Kidney epithelial cell (primary cell): ENCODE measurements at regions not wholly inside any gene's neighbourhood (a gene's known extent, or its start where the extent isn't known, plus 50 kb on each side); places are given as distances from the start of the nearest gene placed in this dataset.

Experiments used
- DNase-seq: peaks from one replicate; pipeline ENCODE4 v3.0.0-alpha.2; 2010; ENCODE audit warnings: low read depth
- H3K27me3 ChIP-seq: 2 replicates; pipeline ENCODE4 v1.6.0; 2011; ENCODE audit warnings: low read length; ENCODE audit not compliant: control insufficient read depth, insufficient read depth
- H3K36me3 ChIP-seq: 2 replicates; pipeline ENCODE4 v1.5.1; 2011; ENCODE audit warnings: low read length; ENCODE audit not compliant: control insufficient read depth, insufficient read depth
- H3K4me3 ChIP-seq: 2 replicates; pipeline ENCODE4 v1.5.1; 2011; ENCODE audit warnings: low read depth, mild to moderate bottlenecking, control low read depth, low read length
- TF ChIP-seq, protein P1 (sequence below): IDR thresholded peaks from 2 replicates; pipeline ENCODE4 v1.5.1; 2011; ENCODE audit warnings: mild to moderate bottlenecking, moderate library complexity, low read length, control low read depth, inconsistent platforms; ENCODE audit not compliant: insufficient read depth, poor library complexity, severe bottlenecking

DNA sequence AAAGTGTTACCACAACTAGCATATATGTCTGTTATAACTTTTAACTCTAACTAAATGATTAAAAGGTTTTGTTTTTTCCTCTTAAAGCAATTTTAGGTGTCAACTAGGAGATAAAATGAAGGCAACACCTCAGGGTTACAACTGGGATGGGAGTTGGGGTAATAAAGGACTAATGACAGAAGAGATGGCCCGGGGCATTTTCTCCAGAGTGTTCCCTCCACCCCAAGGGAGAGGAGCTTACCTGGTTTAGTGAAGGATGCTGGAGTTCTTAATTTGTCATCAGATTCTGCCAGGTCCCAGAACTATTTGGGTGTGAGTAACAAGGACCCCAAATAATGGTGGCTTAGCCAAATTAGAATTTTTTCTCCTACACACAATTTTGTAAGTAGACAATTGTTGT is 260.3 kb downstream of the CD109 start:
- H3K27me3 ChIP-seq = no peaks in the 10 kb centered on the region
- H3K4me3 ChIP-seq = no peak overlapping the region
- no peaks in the 10 kb centered on the region for H3K36me3 ChIP-seq
- no peak for DNase-seq
- TF ChIP-seq, protein P1, sequence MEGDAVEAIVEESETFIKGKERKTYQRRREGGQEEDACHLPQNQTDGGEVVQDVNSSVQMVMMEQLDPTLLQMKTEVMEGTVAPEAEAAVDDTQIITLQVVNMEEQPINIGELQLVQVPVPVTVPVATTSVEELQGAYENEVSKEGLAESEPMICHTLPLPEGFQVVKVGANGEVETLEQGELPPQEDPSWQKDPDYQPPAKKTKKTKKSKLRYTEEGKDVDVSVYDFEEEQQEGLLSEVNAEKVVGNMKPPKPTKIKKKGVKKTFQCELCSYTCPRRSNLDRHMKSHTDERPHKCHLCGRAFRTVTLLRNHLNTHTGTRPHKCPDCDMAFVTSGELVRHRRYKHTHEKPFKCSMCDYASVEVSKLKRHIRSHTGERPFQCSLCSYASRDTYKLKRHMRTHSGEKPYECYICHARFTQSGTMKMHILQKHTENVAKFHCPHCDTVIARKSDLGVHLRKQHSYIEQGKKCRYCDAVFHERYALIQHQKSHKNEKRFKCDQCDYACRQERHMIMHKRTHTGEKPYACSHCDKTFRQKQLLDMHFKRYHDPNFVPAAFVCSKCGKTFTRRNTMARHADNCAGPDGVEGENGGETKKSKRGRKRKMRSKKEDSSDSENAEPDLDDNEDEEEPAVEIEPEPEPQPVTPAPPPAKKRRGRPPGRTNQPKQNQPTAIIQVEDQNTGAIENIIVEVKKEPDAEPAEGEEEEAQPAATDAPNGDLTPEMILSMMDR = no peak

DNA sequence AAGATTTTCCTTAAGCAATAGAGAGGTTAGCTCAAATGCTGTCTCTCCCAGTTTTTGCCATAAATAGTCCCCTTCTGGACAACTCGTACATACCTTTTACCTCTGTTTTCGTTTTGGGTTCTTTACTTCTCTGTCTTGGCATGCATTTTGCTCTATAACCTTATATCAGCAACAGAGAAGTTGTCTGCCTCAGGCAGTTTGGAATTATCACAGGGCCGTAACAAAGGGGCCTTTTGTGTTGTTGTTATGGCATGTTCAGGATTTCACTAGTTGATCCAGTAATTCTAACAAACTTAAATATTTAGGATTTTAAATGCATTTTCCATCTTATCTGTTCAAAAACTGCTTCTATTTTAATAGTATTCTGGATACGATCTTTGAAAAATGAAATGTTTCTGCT is 259.8 kb downstream of the CD109 start:
- DNase-seq = no peak
- Histone ChIP-seq H3K36me3 (no peaks in the 10 kb centered on the region), H3K4me3 (no peak overlapping the region), H3K27me3 (no peaks in the 10 kb centered on the region)
- TF ChIP-seq, protein P1 = no peak

DNA sequence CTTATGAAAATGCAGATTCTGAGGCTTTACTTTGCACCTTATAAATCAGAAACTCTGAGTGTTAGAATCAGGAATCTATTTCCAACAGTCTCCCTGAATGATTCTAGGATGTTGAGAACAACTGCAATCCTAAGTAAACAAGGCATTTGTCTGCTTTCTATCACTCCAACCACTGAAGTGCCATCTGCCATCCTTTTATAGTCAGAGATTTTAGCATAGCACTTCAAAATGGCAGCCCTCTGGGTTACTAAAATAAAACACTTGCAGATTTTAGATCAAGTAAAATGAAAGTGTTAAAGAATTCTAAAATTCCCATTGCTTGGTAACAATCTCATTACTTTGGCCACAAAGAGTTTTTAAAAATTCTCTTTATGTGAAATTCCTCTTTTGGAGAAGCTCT is 258.9 kb downstream of the CD109 start:
- Histone ChIP-seq H3K36me3 (no peaks in the 10 kb centered on the region), H3K4me3 (no peak overlapping the region), H3K27me3 (no peaks in the 10 kb centered on the region)
- DNase-seq = no peak
- TF ChIP-seq, protein P1 = no peak

DNA sequence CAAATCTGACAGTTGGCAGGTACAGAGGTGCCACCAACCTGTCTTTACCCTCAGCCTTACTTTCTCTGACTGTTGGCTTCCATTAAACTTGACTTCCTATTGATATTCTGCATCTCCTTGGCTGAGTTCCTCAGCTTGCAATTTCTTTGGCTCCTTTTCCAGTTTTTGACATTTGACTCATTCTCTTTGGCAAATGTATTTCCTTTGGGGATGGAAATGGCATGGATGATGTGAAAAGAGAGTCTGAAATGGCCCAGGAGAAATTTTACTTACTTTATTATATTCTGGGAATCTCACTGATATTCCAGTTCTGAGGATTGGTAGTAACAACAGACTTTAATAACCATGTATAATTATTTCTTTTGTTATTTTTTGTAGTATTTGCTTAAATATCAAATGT is 255.2 kb downstream of the CD109 start:
- no peaks in the 10 kb centered on the region for H3K36me3 ChIP-seq
- H3K4me3 ChIP-seq = no peak overlapping the region
- H3K27me3 ChIP-seq = no peaks in the 10 kb centered on the region
- TF ChIP-seq, protein P1 = no peak
- no peak for DNase-seq

DNA sequence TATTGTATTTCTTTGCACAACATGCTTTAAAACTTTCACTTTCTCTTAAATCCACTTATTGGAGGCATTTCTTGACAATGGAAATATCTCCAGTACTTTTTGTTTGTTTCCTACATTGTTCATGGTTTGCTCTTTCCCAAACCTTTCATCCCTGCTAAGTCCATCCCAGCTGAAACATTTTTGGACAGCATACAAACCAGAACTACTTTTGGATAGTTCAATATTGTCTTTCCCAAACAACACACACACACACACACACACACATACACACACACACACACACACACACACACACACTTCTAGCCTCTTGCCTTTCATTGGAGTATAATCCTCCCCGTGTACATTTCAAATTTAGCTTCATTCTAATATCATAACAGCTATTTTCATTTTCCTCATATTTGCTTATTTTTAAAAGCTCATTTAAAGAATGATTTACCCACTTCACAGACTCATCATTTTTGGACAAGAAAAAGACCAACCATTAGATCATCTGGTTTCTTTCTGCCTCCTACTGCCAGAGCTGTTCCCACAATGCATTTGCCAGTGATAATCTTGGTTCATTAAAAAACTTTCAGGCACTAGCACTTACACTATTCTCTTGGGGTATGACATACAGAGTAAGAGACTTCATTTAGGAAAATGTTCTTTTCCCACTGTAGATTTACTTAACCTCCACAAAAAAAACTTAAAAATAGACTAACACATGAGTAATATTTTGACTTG is 248.1 kb downstream of the CD109 start:
- H3K4me3 ChIP-seq = no peak overlapping the region
- DNase-seq = no peak
- TF ChIP-seq, protein P1 = no peak
- H3K36me3 ChIP-seq = no peaks in the 10 kb centered on the region
- H3K27me3 ChIP-seq = no peaks in the 10 kb centered on the region

DNA sequence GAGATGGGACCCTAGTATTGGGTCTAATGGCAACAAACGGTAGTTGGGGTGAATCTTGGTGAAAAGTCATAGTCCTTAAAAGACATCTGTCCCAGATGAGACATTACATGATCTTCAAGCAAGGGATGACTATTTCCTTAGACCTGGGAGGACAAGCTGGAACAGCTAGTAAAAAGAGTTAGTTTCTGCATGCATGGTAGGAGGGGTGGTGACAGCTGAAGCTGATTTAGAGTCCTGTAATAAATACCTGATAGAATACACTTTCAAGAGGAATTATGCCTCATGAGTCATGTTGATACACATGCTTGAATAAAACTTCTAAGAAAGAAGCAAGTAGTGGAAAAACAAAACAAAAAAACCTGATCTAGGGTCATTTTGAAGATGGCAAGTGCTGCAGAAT is 247.4 kb downstream of the CD109 start:
- Histone ChIP-seq H3K4me3 (no peak overlapping the region), H3K36me3 (no peaks in the 10 kb centered on the region), H3K27me3 (no peaks in the 10 kb centered on the region)
- no peak for DNase-seq
- TF ChIP-seq, protein P1 = no peak
